OCI-LY7 (cell line): ENCODE measurements at regions not wholly inside any gene's neighbourhood (a gene's known extent, or its start where the extent isn't known, plus 50 kb on each side); places are given as distances from the start of the nearest gene placed in this dataset.

Source experiments
- BruUV-seq: library from RNA; stranded (reverse); fragments of 400-500 nt; replicated peaks from 2 replicates; lab custom pipeline; 2021; lab: Mats Ljungman, UMichigan
- CTCF ChIA-PET: fragments of 300-600 bp; sonication (Branson Sonifier 250); formaldehyde crosslinking; loops from one replicate; lab custom pipeline; 2022; ENCODE audit warnings: antibody characterized with exemption; ENCODE audit not compliant: unreplicated experiment; lab: Charles Lee
- POLR2A ChIA-PET: fragments of 300-600 bp; sonication (Branson Sonifier 250); formaldehyde crosslinking; loops from one replicate; lab custom pipeline; 2022; ENCODE audit warnings: antibody characterized with exemption; lab: Charles Lee
- DNase-seq: peaks from one replicate; pipeline ENCODE4 v3.0.0-alpha.2; 2015; ENCODE audit warnings: low spot score
- H2AFZ ChIP-seq: fragments of 200-600 bp; sonication (generic), shearing (Covaris generic); 2 replicates; pipeline ENCODE4 v1.6.1; 2014; ENCODE audit warnings: mild to moderate bottlenecking, antibody characterized with exemption, low read length, moderate library complexity
- H3K27ac ChIP-seq: fragments of 200-600 bp; sonication (generic); 2 replicates; pipeline ENCODE4 v1.5.1; 2014; ENCODE audit warnings: mixed run types, low read depth, mild to moderate bottlenecking, moderate library complexity, low read length, inconsistent platforms; ENCODE audit not compliant: poor library complexity, severe bottlenecking
- H3K36me3 ChIP-seq: fragments of 200-600 bp; sonication (generic); 2 replicates; pipeline ENCODE4 v1.6.1; 2014; ENCODE audit warnings: mild to moderate bottlenecking, antibody characterized with exemption, low read length, moderate library complexity, mixed read lengths; ENCODE audit not compliant: insufficient read depth
- H3K4me1 ChIP-seq: fragments of 200-600 bp; sonication (generic); 2 replicates; pipeline ENCODE4 v1.5.1; 2014; ENCODE audit warnings: mild to moderate bottlenecking, low read length; ENCODE audit not compliant: insufficient read depth, poor library complexity, severe bottlenecking
- H3K4me2 ChIP-seq: fragments of 200-600 bp; sonication (generic); 2 replicates; pipeline ENCODE4 v1.6.1; 2014; ENCODE audit warnings: mild to moderate bottlenecking, low read length
- H3K4me3 ChIP-seq: fragments of 200-600 bp; sonication (generic); 2 replicates; pipeline ENCODE4 v1.5.1; 2014; ENCODE audit warnings: mild to moderate bottlenecking, low read depth, low read length; ENCODE audit not compliant: poor library complexity, severe bottlenecking
- H3K79me2 ChIP-seq: fragments of 200-600 bp; sonication (generic); 2 replicates; pipeline ENCODE4 v1.6.1; 2016; ENCODE audit warnings: low read depth, mild to moderate bottlenecking, low read length, moderate library complexity, mixed read lengths; ENCODE audit not compliant: insufficient read depth
- H3K9me2 ChIP-seq: fragments of 200-600 bp; sonication (generic); 2 replicates; pipeline ENCODE4 v1.6.1; 2016; ENCODE audit warnings: mild to moderate bottlenecking, low read length, mixed read lengths; ENCODE audit not compliant: insufficient read depth
- H3K9me3 ChIP-seq: fragments of 200-600 bp; sonication (generic); 2 replicates; pipeline ENCODE4 v1.6.1; 2014; ENCODE audit warnings: mild to moderate bottlenecking, mixed run types, low read length, mixed read lengths
- H4K20me1 ChIP-seq: fragments of 200-600 bp; sonication (generic); 2 replicates; pipeline ENCODE4 v1.6.1; 2014; ENCODE audit warnings: mild to moderate bottlenecking, antibody characterized with exemption, low read length, moderate library complexity, mixed read lengths; ENCODE audit not compliant: insufficient read depth
- EZH2phosphoT487 ChIP-seq: fragments of 200-600 bp; sonication (generic); IDR thresholded peaks from 2 replicates; pipeline ENCODE4 v1.6.1; 2018; ENCODE audit warnings: low read depth, borderline replicate concordance, mild to moderate bottlenecking, mixed run types, antibody characterized with exemption, low read length, moderate library complexity, mixed read lengths
- intact Hi-C: fragments of 100-400 bp; cut with micrococcal nuclease; formaldehyde crosslinking; loops from one replicate; pipeline ENCODE4 v1.10.0; 2022; ENCODE audit not compliant: unreplicated experiment
- TF ChIP-seq, protein P1 (sequence below): fragments of 200-600 bp; sonication (generic); conservative IDR thresholded peaks from 2 replicates; pipeline ENCODE4 v1.5.1; 2014; ENCODE audit warnings: mild to moderate bottlenecking, antibody characterized with exemption, low read length, moderate library complexity, mixed read lengths

DNA sequence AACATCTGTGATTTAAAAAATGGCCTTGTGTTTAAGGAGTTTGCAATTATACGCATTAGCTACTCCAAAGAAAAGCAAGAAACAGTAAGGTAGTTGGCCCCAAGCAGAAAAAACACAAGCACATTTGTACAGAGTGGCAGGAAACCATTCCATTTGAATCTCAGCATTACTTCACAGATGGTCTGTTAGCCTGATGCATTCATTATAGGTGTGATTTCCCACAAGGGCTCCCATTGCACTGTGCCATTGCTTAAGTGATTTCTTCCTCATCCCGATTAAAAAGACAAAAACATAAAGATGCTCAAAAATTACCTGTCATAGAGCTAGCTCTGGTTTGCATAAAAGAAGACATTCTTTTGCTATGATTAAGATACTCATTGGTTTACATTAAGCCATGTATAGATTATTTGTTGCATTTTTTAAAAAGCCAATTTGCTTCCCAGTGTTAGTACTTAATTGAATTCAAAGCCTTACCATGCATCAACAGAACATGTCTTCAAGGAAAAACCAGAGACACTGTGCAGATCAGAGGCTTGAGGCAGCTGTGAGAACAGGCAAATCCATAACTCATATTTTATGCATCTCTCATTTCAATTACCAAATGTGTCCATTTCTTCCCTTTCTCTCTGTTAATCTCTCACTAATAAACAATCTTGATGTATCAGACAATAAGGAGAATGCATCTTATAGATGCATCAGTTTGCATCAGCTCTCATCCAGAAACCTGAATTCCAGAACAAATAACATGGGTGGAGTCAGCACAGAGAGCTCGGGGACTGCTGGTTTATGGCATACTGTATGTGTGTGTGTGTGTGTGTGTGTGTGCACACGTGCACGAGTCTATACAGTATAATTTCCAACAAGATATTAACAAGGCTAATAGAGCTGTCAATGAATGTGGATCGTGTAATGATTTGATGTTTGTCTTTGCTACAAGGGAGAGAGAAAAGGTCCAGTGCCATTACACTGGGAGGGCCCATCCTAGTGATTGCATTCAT, 558.6 kb upstream of the HS6ST1 start:
- H3K9me2 ChIP-seq, result no peaks in the 10 kb centered on the region
- no peaks in the 10 kb centered on the region for H3K79me2 ChIP-seq
- no peaks in the 10 kb centered on the region for H4K20me1 ChIP-seq
- no peak for TF ChIP-seq EZH2phosphoT487
- TF ChIP-seq, protein P1, sequence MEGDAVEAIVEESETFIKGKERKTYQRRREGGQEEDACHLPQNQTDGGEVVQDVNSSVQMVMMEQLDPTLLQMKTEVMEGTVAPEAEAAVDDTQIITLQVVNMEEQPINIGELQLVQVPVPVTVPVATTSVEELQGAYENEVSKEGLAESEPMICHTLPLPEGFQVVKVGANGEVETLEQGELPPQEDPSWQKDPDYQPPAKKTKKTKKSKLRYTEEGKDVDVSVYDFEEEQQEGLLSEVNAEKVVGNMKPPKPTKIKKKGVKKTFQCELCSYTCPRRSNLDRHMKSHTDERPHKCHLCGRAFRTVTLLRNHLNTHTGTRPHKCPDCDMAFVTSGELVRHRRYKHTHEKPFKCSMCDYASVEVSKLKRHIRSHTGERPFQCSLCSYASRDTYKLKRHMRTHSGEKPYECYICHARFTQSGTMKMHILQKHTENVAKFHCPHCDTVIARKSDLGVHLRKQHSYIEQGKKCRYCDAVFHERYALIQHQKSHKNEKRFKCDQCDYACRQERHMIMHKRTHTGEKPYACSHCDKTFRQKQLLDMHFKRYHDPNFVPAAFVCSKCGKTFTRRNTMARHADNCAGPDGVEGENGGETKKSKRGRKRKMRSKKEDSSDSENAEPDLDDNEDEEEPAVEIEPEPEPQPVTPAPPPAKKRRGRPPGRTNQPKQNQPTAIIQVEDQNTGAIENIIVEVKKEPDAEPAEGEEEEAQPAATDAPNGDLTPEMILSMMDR, result no peak
- no TSS peak for BruUV-seq
- H3K9me3 ChIP-seq, result no peaks in the 10 kb centered on the region
- no peak overlapping the region for H2AFZ ChIP-seq
- no peak overlapping the region for H3K4me3 ChIP-seq
- H3K27ac ChIP-seq, result no peak overlapping the region
- H3K36me3 ChIP-seq, result no peaks in the 10 kb centered on the region
- no peaks in the 10 kb centered on the region for H3K4me1 ChIP-seq
- CTCF ChIA-PET, result interaction anchor here (0.5 kb wide), 1 partner anchor 1862 kb away, joined by 4 read pairs; no protein-coding TSS in a partner anchor
- H3K4me2 ChIP-seq, result no peak overlapping the region
- intact Hi-C loops, result no loop called here
- DNase-seq, result no peak
- POLR2A ChIA-PET, result no interaction called here

DNA sequence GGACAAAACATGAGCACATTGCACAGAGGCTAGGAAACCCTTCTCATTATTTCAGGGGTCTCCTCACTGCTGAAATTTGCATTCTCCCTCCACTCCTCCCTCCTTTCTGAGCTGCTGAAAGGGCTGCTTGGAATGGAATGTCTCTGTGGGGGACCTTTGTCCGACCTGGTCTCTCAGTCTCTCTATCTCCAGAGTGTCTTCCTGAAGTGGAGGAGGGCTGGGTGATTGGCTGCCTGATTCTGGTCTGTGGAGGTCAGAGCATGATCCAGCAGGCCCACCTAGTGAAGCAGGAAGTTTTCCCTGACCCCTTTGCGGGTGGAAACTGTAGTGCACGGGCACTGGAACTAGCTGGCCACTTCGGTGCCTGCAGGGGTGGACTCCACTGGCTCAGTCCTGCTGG, 560.5 kb upstream of the HS6ST1 start:
- Histone ChIP-seq H3K36me3 (no peaks in the 10 kb centered on the region), H3K9me3 (no peaks in the 10 kb centered on the region), H3K4me2 (no peak overlapping the region), H2AFZ (no peak overlapping the region), H4K20me1 (no peaks in the 10 kb centered on the region), H3K27ac (no peak overlapping the region), H3K4me3 (no peak overlapping the region), H3K4me1 (no peaks in the 10 kb centered on the region), H3K79me2 (no peaks in the 10 kb centered on the region), H3K9me2 (no peaks in the 10 kb centered on the region)
- POLR2A ChIA-PET, result no interaction called here
- CTCF ChIA-PET, result no interaction called here
- intact Hi-C loops, result no loop called here
- DNase-seq, result no peak
- TF ChIP-seq EZH2phosphoT487, result no peak
- TF ChIP-seq, protein P1, result no peak
- no TSS peak for BruUV-seq

DNA sequence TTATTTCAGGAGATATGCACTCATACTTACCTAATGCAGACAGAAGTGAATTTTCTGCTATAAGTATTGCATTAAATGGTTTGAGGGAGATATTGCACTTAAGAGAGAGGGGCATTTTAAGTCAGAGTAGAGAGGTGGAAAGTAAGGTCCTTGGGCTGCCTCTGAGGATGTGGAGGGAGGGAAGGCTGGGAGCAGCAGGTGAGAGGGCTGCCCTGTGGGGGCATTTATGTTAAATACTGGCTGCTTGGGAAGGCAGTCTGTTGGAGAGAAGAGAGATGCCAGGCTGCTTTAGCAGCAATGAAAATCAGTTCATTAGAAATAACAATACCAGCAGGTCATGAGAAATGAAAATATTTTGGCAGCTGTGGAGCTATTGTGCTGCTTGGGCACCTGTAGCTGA, 576.2 kb upstream of the HS6ST1 start:
- H3K79me2 ChIP-seq, result no peaks in the 10 kb centered on the region
- no peaks in the 10 kb centered on the region for H3K36me3 ChIP-seq
- H3K9me2 ChIP-seq, result no peaks in the 10 kb centered on the region
- no TSS peak for BruUV-seq
- ChIA-PET CTCF (no interaction called here), POLR2A (no interaction called here)
- no peak overlapping the region for H3K4me3 ChIP-seq
- no peaks in the 10 kb centered on the region for H3K4me1 ChIP-seq
- TF ChIP-seq, protein P1, result no peak
- TF ChIP-seq EZH2phosphoT487, result no peak
- no peak overlapping the region for H3K4me2 ChIP-seq
- DNase-seq, result no peak
- intact Hi-C loops, result no loop called here
- no peaks in the 10 kb centered on the region for H4K20me1 ChIP-seq
- H3K27ac ChIP-seq, result no peak overlapping the region
- H2AFZ ChIP-seq, result no peak overlapping the region
- no peaks in the 10 kb centered on the region for H3K9me3 ChIP-seq
